GM08714 (cell line): ENCODE measurements at regions not wholly inside any gene's neighbourhood (a gene's known extent, or its start where the extent isn't known, plus 50 kb on each side); places are given as distances from the start of the nearest gene placed in this dataset.

ENCODE experiments used
- H3K4me3 ChIP-seq: fragments of 200-500 bp; sonication (Bioruptor generic); 2 replicates; pipeline ENCODE4 v1.5.1; 2014; ENCODE audit warnings: mild to moderate bottlenecking, low read length, inconsistent platforms
- ZNF274 ChIP-seq: IDR thresholded peaks from 2 replicates; pipeline ENCODE4 v1.6.1; 2012; ENCODE audit warnings: mild to moderate bottlenecking, low read depth, low read length

DNA sequence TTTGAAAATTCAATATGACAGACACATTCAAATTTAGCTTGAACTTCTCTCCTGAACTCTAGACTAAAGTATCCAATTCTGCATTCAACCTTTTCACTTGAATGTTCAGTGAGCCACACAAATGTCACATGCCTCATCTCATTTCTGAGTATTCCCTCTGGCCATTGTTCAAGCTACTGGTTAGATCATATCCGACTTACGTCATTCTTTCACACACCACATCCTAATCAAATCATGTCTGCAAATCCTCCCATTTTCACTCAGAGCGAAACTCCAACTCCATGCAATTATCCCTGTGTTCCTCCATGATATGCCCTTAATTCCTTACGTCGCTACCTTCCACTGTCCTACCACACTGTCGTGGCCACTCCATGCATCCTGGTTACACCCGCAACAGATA is 425.1 kb downstream of the CBLN2 start:
- no peak overlapping the region for H3K4me3 ChIP-seq
- TF ChIP-seq ZNF274 = no peak

DNA sequence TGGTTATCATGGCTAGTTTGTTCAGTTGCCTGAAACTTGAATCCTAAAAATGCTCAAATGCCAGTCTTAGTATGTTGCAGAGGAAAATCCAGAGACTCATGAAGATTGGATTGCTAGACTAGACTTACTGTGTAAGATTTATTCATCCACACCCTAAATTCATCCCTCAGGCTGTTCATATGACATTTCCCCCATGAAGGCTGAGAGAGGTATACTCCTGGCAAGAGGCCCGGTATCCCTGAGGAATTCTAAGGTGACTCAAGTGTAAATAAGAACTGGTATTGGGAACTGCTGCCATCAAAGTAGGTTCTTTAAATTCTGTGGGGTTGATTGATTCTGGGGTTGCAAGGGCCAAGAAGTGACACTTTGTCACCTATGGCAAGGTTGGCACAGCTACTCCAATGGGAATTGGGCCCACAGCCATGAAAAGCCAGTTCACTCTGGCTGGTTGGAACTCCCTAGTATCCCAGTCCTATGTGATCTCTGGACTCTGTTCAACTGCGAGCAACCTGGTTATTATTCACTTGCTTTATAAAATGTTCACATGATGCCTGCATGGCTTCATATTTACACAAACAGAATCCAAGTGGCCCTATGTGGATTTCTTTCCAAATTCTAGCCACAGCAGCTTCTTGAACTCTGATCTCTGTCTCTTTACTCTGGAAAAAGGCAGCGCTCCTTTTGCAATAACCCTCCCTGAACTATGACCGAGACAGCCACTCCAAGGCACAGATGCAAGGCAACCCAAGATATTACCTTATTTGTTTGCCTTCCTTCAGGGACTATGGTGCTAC is 429.1 kb downstream of the CBLN2 start:
- H3K4me3 ChIP-seq = no peak overlapping the region
- no peak for TF ChIP-seq ZNF274

DNA sequence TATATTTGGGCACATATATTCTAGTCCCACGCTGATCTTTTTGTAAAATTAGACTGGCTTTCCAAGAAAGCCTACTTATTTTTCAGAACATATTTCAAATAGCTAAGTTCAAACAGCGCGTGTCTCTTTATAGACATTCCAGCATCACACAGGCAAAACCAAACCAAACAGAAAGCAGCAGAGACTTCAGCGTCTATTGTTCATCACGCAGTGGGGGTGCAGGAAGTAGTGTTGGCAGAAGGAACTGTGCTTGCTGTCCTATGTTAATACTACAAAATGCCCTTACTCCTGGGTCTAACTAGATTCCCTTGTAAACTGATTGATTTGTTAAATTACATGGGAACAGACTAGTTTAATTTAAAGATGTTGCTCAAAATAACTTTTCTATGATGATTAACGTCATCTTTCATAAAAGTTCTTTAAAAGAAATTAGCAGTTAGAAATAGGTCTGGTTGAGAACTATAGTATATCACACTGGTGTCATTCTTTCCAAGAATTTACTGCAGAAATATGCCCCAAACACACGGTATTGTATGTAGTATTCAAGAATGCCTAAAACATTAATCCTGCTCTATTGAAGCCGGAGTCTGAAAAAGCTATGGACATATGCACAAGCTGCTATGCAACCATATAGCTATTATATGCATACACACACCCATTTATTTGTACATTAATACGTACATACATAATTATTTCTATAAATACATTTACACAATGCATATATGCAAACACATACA is 436.3 kb downstream of the CBLN2 start:
- no peak overlapping the region for H3K4me3 ChIP-seq
- no peak for TF ChIP-seq ZNF274

DNA sequence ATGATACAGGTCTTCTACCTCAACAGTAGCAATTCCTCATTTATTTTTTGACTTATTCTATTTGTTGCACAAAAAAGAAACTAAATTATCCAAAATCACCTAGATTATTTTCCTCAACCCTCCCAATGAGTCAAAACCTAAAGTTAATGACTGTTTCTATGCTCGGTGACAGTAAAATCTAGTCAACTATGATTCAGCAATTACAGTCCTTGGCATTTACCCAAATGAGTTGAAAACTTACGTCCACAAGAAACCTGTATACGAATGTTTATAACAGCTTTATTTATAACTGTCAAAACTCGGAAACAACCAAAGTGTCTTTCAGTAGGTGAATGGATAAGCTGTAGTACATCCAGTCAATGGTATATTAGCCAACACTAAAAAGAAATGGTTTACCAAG is 439.3 kb downstream of the CBLN2 start:
- no peak for TF ChIP-seq ZNF274
- no peak overlapping the region for H3K4me3 ChIP-seq

DNA sequence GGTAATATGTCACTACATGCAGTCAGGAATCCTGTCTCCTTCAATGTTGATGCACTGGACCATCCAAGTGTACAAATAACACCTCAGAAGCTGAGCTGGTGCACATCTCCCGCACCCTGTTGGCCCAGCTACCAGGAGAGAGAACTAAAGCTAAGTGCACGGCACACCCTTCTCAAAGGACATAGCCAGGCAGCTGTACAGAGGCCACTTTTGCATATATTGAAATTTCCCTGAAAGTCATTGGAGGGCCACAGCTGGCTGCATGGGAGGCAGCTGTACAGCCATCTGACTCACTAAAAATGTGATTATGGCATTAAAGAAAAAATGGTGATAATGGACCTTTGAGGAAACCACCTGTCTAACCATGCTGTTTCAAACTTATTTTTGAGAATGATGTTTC is 441.7 kb downstream of the CBLN2 start:
- no peak overlapping the region for H3K4me3 ChIP-seq
- no peak for TF ChIP-seq ZNF274

DNA sequence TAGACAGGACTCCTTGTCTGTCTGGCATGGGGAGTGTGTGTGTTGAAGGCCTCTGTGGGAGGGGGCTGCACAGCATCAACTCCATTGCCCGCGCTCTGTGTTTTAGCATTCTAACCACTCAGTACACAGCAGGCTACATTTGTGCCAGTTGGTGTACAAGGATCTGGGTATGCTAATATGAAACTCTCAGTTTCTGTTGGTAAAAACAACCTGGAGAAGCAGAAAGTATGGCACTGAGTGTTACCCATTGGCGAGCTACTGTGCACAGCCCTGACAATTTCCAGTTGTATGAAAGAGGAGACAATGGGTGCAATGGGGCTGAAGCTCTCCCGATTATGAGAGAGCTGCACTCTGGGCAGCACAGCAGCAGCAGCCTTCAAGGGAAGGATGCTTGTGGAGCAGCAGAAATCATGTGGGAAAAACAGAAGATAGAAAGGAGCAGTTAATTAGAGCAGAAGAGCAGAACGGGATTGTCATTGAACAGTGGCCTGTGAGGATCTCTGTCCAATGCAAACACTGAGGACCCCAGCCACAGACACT is 443.6 kb downstream of the CBLN2 start:
- no peak for TF ChIP-seq ZNF274
- H3K4me3 ChIP-seq = no peak overlapping the region

DNA sequence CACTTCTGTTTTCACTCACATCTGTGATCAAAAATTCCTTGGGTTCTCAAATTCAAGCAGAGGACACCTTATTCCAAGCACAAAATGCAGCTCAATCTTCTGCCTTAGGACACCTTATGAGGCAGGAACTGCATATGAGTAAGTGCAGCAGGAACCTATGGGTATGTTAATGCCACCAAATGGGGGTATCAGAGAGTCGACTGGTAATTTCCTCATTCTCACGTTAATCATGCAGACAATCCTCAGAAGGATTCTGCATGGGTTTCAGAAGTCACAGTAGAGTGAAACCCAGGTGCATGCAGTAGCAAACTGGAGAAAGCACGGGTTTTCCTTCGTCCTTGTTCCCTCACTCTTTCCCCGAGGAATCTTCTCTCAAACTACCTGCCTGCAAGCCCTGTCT is 452.8 kb downstream of the CBLN2 start:
- H3K4me3 ChIP-seq = no peak overlapping the region
- no peak for TF ChIP-seq ZNF274

DNA sequence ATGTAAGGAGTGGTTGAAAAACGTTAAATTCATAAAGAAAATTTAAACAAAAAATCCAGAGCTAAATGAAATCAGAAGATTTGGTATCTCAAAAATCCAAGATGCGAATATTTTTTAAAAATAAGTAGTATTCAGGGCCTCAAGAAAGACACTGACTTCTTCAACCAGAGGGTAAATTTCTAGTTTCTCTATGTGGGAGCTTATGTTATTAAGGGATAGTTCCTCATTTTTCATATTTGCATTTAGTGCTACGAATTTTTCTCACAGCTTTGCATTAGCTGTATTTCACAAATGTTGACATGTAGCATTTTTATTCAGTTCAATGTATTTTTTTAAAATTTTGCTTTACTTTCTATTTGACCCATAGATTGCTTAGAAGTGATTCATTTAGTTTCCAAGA is 454.7 kb downstream of the CBLN2 start:
- H3K4me3 ChIP-seq = no peak overlapping the region

DNA sequence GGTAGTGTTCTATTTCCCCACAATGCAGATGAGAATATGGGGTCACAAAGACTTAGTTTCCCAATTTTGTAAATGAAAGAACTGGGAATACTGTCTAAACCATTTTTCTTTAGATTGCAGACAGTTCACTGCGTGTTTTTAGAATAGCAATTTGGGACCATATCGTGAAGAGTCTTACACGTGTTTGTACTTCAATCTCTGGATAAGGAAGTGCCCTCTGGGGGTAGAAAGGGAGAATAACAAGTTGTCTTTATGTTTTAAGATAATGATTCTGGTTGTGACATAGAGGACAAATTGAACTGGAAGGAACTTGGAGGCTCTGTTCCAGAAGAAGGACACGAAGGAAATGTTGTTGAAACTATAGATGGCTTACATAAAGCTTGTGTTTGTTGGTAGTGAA is 457.7 kb downstream of the CBLN2 start:
- no peak for TF ChIP-seq ZNF274
- no peak overlapping the region for H3K4me3 ChIP-seq

More for the DNA sequence above, 454.7 kb downstream of the CBLN2 start:
- TF ChIP-seq ZNF274 = no peak

DNA sequence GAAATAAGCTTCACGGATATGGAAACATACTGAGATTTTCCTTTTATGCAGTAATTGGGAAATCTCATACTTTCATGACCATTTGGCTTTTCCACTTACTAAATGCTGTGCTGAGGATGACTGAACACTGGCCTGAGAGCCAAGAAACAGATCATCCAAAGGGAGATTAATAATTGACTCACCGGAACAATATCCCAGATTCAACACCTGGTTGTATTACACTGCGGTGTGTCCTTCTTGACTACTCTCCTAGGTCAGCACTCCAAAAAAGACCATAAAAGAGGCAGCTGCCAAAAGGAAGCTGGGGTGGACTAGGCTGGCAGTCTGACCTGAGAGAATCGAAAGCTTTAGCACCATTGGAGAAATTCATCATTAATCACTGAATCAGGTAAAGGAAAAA is 469.1 kb downstream of the CBLN2 start:
- no peak overlapping the region for H3K4me3 ChIP-seq
- no peak for TF ChIP-seq ZNF274

DNA sequence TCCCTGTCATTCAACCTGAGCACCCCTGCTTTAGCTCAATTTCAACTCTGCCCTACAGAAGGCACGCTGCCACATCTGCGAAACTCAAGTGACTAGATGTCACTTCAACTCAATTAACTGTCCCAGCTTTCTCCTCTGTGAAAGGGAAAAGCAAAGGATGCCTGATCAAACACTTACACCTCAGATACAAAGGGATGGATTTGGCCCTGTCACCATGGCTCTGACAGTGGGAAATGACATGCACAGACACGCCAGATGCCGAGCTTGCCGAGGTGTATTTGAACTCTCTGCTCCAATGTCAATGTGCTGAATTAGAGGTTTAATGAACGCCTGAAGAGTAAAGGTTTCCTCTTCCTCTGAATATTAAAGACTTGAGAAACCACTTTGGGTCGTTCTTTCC is 481.1 kb downstream of the CBLN2 start:
- H3K4me3 ChIP-seq = no peak overlapping the region
- TF ChIP-seq ZNF274 = no peak

DNA sequence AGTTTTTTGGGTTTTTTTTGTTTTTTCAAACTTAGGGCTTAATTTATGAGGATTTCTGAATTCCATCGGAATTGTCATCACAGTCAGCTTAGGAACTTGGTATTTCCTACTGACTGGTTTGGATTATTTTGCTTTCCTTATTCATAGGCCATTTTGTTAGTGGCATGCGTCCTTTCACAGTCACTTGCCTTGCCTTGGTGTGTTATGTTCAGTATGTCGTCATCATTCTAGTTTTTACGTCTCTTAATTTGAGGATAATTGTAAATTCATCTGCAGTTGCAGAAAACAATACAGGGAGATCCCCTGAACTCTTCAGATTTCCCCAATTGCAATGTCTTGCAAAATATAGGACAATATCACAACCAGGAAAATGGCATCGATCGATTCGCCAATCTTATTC is 485.3 kb downstream of the CBLN2 start:
- no peak overlapping the region for H3K4me3 ChIP-seq
- no peak for TF ChIP-seq ZNF274

DNA sequence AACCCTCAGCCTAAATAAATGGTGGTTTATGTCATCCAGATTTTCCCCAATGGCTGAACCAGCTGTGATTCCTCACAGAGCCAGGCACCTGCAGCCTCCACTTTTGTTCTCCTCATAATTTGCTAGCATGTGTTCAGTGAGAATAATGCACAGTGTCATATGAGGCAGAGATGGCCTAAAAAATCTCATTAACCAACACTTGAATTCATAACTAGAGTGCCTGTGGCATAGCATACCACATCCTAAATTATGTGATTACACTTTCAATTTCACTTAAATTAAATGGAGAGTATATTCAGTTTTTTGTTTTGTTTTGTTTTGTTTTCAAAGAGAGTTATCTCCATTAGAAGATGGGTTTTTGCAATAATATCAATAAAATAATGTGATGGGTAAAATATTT is 488.0 kb downstream of the CBLN2 start:
- no peak for TF ChIP-seq ZNF274
- H3K4me3 ChIP-seq = no peak overlapping the region

DNA sequence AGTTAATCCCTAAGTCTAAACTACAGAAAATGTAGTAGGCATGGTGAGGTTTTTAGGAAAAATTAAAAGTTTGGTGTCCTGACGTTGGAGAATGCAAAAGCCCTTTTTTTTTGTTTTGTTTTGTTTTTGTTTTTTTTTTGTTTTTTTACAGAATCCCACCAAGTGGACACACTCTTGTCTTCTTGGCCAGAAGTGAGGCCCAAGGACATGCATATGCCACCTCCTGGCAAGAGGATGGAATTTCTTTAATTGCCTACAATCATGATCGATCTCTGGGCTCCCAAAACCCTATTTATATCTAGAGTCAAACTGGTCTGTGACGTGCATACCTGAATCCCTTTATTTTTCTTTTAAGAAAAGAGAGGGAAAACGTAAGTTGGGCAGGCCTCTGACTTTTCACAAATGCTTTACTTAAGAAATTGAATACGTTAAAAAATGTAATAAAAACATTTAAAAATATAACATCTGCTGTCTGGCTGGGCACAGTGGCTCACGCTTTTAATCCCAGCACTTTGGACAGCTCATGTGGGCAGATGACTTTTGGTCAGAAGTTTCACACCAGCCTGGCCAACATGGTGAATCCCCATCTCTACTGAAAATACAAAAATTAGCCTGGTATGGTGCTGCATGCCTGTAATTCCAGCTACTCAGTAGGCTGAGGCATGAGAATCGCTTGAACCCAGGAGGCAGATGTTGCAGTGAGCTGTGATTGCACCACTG is 502.7 kb downstream of the CBLN2 start:
- no peak overlapping the region for H3K4me3 ChIP-seq
- no peak for TF ChIP-seq ZNF274
